Stomach (tissue), 8 donors: ENCODE measurements at regions not wholly inside any gene's neighbourhood (a gene's known extent, or its start where the extent isn't known, plus 50 kb on each side); places are given as distances from the start of the nearest gene placed in this dataset.

Experiments used
- DNase-seq, 2 donors: peaks; one replicate each; pipeline versions ENCODE4 v3.0.0 to v3.0.0-alpha.2; 2013 to 2019
- H3K27ac ChIP-seq, 5 donors: fragments of 200-600 bp in 4 of 5; sonication (generic) in 4 of 5; one replicate each; pipeline ENCODE4 v1.5.1; 2013 to 2019; ENCODE audit warnings: mild to moderate bottlenecking in 1 of 5, moderate library complexity in 1 of 5
- H3K27me3 ChIP-seq, 3 donors: fragments of 200-600 bp; sonication (generic); one replicate each; pipeline ENCODE4 v1.5.1; 2017 to 2019; ENCODE audit warnings: mixed run types in 1 of 3
- H3K36me3 ChIP-seq, 4 donors: fragments of 200-600 bp; sonication (generic); 1 replicate in 3 of 4; 2 replicates in 1 of 4; pipeline ENCODE4 v1.5.1; 2016 to 2019
- H3K4me1 ChIP-seq, 4 donors: fragments of 200-600 bp; sonication (generic); one replicate each; pipeline ENCODE4 v1.5.1; 2016 to 2019
- H3K4me3 ChIP-seq, 4 donors: fragments of 200-600 bp; sonication (generic) in 3 of 4; one replicate each; pipeline ENCODE4 v1.5.1; 2016 to 2019; ENCODE audit warnings: mild to moderate bottlenecking in 1 of 4
- H3K9me3 ChIP-seq, 4 donors: fragments of 200-600 bp; sonication (generic); one replicate each; pipeline ENCODE4 v1.5.1; 2016 to 2019
- EP300 ChIP-seq: sonication (generic); formaldehyde crosslinking; IDR thresholded peaks from one replicate; pipeline ENCODE4 v1.6.1; 2017; ENCODE audit warnings: antibody characterized with exemption
- POLR2A ChIP-seq, 4 donors: fragments of 450-650 bp; IDR thresholded peaks; one replicate each; pipeline ENCODE4 v1.6.1; 2016; ENCODE audit warnings: antibody characterized with exemption in 4 of 4, control low read depth in 2 of 4, mild to moderate bottlenecking in 1 of 4, moderate library complexity in 1 of 4
- POLR2AphosphoS5 ChIP-seq, 3 donors: sonication (generic); formaldehyde crosslinking; IDR thresholded peaks; one replicate each; pipeline ENCODE4 v1.6.1; 2016; ENCODE audit warnings: antibody characterized with exemption in 3 of 3
- WGBS, 5 donors: extraction: QIAGEN DNeasy Blood & Tissue Kit in 3 of 5; methylation state at CpG; one replicate each; pipeline versions ENCODE4 v1.1.5 to v1.1.7; 2013 to 2018; 5-methylcytosine and 5-hydroxymethylcytosine counted together
- intact Hi-C: fragments of 100-400 bp; cut with DNase I; formaldehyde crosslinking; loops from one replicate; pipeline ENCODE4 v1.15.1; 2023; ENCODE audit warnings: low total_unique reads
- TF ChIP-seq, protein P1 (sequence below), 7 experiments: fragments of 450-650 bp in 4 of 7; fragments of 200-600 bp in 3 of 7; sonication (generic) in 3 of 7; IDR thresholded peaks; one replicate each; pipeline ENCODE4 v1.5.1; 2016 to 2019; ENCODE audit warnings: antibody characterized with exemption in 7 of 7, control low read depth in 2 of 7, mild to moderate bottlenecking in 1 of 7
- donor health status: healthy with polysubstance abuse.
- donor health status: Bipolar disorder and iron deficiency.
- donor health status: healthy.

GRCh38 chrX:144333429-144333828, 449.6 kb downstream of the UBE2NL start:
- no peaks in the 10 kb centered on the region for H3K36me3 ChIP-seq
- peaks cover 0 to 9% (median 0%) of the 10 kb centered on the region in 4 donors for H3K9me3 ChIP-seq
- no peaks in the 10 kb centered on the region for H3K4me1 ChIP-seq
- no peak overlapping the region for H3K27ac ChIP-seq
- H3K27me3 ChIP-seq: no peaks in the 10 kb centered on the region
- no peak for TF ChIP-seq POLR2A (IDR thresholded peaks at IDR 0.05)
- TF ChIP-seq, protein P1, sequence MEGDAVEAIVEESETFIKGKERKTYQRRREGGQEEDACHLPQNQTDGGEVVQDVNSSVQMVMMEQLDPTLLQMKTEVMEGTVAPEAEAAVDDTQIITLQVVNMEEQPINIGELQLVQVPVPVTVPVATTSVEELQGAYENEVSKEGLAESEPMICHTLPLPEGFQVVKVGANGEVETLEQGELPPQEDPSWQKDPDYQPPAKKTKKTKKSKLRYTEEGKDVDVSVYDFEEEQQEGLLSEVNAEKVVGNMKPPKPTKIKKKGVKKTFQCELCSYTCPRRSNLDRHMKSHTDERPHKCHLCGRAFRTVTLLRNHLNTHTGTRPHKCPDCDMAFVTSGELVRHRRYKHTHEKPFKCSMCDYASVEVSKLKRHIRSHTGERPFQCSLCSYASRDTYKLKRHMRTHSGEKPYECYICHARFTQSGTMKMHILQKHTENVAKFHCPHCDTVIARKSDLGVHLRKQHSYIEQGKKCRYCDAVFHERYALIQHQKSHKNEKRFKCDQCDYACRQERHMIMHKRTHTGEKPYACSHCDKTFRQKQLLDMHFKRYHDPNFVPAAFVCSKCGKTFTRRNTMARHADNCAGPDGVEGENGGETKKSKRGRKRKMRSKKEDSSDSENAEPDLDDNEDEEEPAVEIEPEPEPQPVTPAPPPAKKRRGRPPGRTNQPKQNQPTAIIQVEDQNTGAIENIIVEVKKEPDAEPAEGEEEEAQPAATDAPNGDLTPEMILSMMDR (IDR thresholded peaks at IDR 0.05): no peak
- no peak for TF ChIP-seq EP300
- TF ChIP-seq POLR2AphosphoS5 (IDR thresholded peaks at IDR 0.05): no peak
- intact Hi-C loops: no loop called here
- no peak for DNase-seq
- WGBS, 5 donors: 75 to 88% (median 82%) methylated on average over 3 to 4 of the region's 4 CpGs
- no peak overlapping the region for H3K4me3 ChIP-seq

DNA sequence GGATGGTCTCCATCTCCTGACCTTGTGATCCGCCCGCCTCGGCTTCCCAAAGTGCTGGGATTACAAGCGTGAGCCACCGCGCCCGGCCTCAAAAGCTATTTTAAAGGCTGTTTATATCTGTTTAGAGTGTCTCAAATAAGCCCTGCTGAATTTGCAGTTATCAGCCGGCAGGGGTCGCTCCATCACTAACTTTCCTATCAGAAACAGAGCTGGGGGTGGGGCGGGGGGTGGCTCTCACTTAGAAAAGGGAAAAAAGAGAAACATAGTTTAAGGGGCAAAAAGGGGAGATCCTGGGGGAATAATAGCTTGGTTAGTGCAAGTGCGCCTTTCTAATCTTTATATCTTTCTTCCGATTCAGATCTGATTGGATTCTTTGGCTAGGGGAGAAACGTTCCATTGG, 450.7 kb downstream of the UBE2NL start:
- no peak for DNase-seq
- WGBS, 5 donors: 71 to 84% (median 75%) methylated on average over 9 to 13 of the region's 13 CpGs
- intact Hi-C loops: no loop called here
- no peaks in the 10 kb centered on the region for H3K36me3 ChIP-seq
- H3K27me3 ChIP-seq: no peaks in the 10 kb centered on the region
- TF ChIP-seq EP300: no peak
- no peak for TF ChIP-seq POLR2A (IDR thresholded peaks at IDR 0.05)
- TF ChIP-seq POLR2AphosphoS5 (IDR thresholded peaks at IDR 0.05): no peak
- TF ChIP-seq, protein P1 (IDR thresholded peaks at IDR 0.05): no peak
- H3K27ac ChIP-seq: no peak overlapping the region
- peaks cover 0 to 9% (median 0%) of the 10 kb centered on the region in 4 donors for H3K9me3 ChIP-seq
- no peak overlapping the region for H3K4me3 ChIP-seq
- H3K4me1 ChIP-seq: no peaks in the 10 kb centered on the region

GRCh38 chrX:144335402-144335801, 451.5 kb downstream of the UBE2NL start:
- WGBS, 5 donors: 56 to 72% (median 68%) methylated on average over 6 of the region's 6 CpGs
- no peak overlapping the region for H3K27ac ChIP-seq
- H3K4me3 ChIP-seq: no peak overlapping the region
- peaks cover 0 to 9% (median 0%) of the 10 kb centered on the region in 4 donors for H3K9me3 ChIP-seq
- no peaks in the 10 kb centered on the region for H3K4me1 ChIP-seq
- H3K36me3 ChIP-seq: no peaks in the 10 kb centered on the region
- no peaks in the 10 kb centered on the region for H3K27me3 ChIP-seq
- TF ChIP-seq, protein P1 (IDR thresholded peaks at IDR 0.05): no peak
- TF ChIP-seq POLR2AphosphoS5 (IDR thresholded peaks at IDR 0.05) (no peak), POLR2A (IDR thresholded peaks at IDR 0.05) (no peak), EP300 (no peak)
- intact Hi-C loops: no loop called here
- no peak for DNase-seq

DNA sequence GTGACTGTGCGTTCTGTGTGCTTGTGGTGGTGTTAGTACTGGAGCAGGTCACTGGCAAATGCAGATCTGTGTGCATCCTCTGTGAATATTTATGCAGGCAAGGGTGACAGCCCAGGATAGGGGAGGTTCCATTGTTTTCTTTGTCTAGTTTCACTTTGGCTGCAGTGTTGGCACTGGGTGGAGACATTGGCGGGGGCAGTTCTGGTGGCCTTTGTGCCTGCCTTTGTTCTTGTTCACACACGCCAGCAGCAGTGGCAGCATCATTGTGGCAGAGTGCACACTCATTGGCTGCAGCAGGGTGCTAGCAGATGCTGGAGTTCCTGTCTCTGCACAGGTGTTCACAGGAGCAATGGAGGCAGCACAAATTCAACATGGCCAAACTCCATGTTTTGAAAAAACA, 495.3 kb downstream of the UBE2NL start:
- Histone ChIP-seq H3K4me3 (no peak overlapping the region), H3K27me3 (no peaks in the 10 kb centered on the region), H3K9me3 (no peaks in the 10 kb centered on the region), H3K27ac (no peak overlapping the region), H3K36me3 (no peaks in the 10 kb centered on the region), H3K4me1 (no peaks in the 10 kb centered on the region)
- WGBS, 5 donors: 59 to 75% (median 63%) methylated on average over 2 to 3 of the region's 3 CpGs
- no peak for DNase-seq
- intact Hi-C loops: no loop called here
- TF ChIP-seq POLR2AphosphoS5 (IDR thresholded peaks at IDR 0.05) (no peak), EP300 (no peak), POLR2A (IDR thresholded peaks at IDR 0.05) (no peak)
- TF ChIP-seq, protein P1 (IDR thresholded peaks at IDR 0.05): no peak
